LNCAP (cell line): ENCODE measurements at regions not wholly inside any gene's neighbourhood (a gene's known extent, or its start where the extent isn't known, plus 50 kb on each side); places are given as distances from the start of the nearest gene placed in this dataset.

Experiments
- CTCF ChIP-seq: fragments of 450-650 bp; IDR thresholded peaks from 2 replicates; pipeline ENCODE4 v1.5.1; 2017; ENCODE audit warnings: mild to moderate bottlenecking

- no peak for TF ChIP-seq CTCF
Measured at GRCh38 chr14:30045720-30046119, 118.1 kb upstream of the PRKD1 start.

- TF ChIP-seq CTCF: no peak
Measured at GRCh38 chr14:30053103-30053502, 125.5 kb upstream of the PRKD1 start.

GRCh38 chr14:30054201-30054600 lies 126.6 kb upstream of the PRKD1 start:
- TF ChIP-seq CTCF: no peak

GRCh38 chr14:30058401-30058800 lies 130.8 kb upstream of the PRKD1 start:
- no peak for TF ChIP-seq CTCF

GRCh38 chr14:30063746-30064145 lies 136.1 kb upstream of the PRKD1 start:
- TF ChIP-seq CTCF: no peak

- TF ChIP-seq CTCF: no peak
Measured at GRCh38 chr14:30064454-30064853, 136.8 kb upstream of the PRKD1 start.

- no peak for TF ChIP-seq CTCF
Measured at GRCh38 chr14:30069536-30069935, 141.9 kb upstream of the PRKD1 start.

GRCh38 chr14:30077946-30078345 lies 150.3 kb upstream of the PRKD1 start:
- TF ChIP-seq CTCF: no peak
